ENCODE measurements at regions not wholly inside any gene's neighbourhood (a gene's known extent, or its start where the extent isn't known, plus 50 kb on each side); places are given as distances from the start of the nearest gene placed in this dataset.

DNA sequence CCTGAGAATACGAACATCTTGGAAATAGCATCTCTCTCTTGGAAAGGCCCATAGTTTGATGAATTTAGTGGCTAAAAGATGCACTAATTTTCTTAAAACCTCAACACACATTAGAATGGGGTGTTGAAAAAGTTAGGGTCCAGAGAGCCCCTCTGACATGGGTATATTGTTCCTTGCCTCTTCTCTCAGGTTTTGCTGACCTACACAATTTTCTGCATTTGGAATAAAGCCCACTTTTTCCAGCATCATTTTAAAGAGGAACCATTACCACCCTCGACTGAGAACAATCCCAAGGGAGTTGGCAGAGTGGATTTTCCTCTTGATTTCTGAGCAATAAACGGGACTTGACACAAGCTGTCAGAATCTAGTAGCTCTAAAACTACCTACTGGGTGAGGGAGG is 156.1 kb downstream of the PMP22 start:
- Histone ChIP-seq H3K27me3 (ENCODE audit: insufficient read depth, low read length) (no peaks in the 10 kb centered on the region), H3K27ac (ENCODE audit: low read length) (no peak overlapping the region), H3K4me3 (ENCODE audit: low read length) (no peak overlapping the region), H3K36me3 (ENCODE audit: insufficient read depth, low read depth, low read length) (no peaks in the 10 kb centered on the region), H3K4me1 (ENCODE audit: insufficient read depth, low read length) (peaks cover 5% of the 10 kb centered on the region; the same call in 1 of the 2 replicates), H3K9me3 (ENCODE audit: insufficient read depth, low read depth, low read length) (no peaks in the 10 kb centered on the region), H3K9ac (ENCODE audit: low read depth, low read length) (no peak overlapping the region)

DNA sequence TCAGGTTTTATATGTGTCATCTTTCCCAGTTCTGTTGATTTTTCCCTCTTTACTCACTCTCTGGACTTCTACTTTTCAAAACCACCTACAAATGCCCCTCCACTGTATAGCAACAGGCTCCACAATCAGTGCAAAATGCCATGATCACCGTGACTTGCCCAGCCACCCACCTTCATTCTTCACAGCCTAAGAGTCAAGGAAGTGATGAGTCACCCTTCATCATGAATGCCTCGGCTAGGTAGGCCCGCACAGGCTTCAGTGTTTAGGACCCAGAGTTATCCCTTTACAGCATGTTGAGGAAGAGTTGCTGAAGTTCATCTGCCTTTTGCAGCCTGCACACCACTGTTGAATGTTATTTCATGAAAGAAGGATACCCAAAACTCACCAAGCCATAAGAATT is 158.6 kb downstream of the PMP22 start:
- Histone ChIP-seq H3K27ac (ENCODE audit: low read length) (no peak overlapping the region), H3K9me3 (ENCODE audit: insufficient read depth, low read depth, low read length) (no peaks in the 10 kb centered on the region), H3K9ac (ENCODE audit: low read depth, low read length) (no peak overlapping the region), H3K36me3 (ENCODE audit: insufficient read depth, low read depth, low read length) (no peaks in the 10 kb centered on the region), H3K4me1 (ENCODE audit: insufficient read depth, low read length) (no peaks in the 10 kb centered on the region; the same call in 1 of the 2 replicates), H3K4me3 (ENCODE audit: low read length) (no peak overlapping the region), H3K27me3 (ENCODE audit: insufficient read depth, low read length) (no peaks in the 10 kb centered on the region)

DNA sequence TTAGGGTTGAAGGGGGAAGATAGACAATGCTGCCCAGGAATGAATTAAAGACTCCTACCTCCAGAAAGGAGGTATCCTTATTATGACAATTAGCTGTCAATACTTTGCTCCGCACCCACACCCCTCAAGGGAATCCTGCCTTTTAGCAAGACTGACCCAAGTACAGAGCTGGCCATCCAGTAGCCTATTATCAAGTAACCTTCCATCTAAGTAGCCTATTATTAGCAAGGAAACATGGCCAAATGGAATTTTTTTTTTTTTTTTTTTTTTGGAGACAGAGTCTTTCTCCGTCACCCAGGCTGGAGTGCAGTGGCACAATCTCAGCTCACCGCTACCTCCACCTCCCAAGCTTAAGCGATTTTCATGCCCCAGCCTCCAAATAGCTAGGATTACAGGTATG is 161.3 kb downstream of the PMP22 start:
- H3K27ac ChIP-seq (ENCODE audit: low read length), result no peak overlapping the region
- H3K4me1 ChIP-seq (ENCODE audit: insufficient read depth, low read length), result peaks cover 12% of the 10 kb centered on the region; the same call in 1 of the 2 replicates
- H3K4me3 ChIP-seq (ENCODE audit: low read length), result no peak overlapping the region
- H3K27me3 ChIP-seq (ENCODE audit: insufficient read depth, low read length), result no peaks in the 10 kb centered on the region
- H3K9me3 ChIP-seq (ENCODE audit: insufficient read depth, low read depth, low read length), result no peaks in the 10 kb centered on the region
- no peak overlapping the region for H3K9ac ChIP-seq (ENCODE audit: low read depth, low read length)
- H3K36me3 ChIP-seq (ENCODE audit: insufficient read depth, low read depth, low read length), result no peaks in the 10 kb centered on the region

DNA sequence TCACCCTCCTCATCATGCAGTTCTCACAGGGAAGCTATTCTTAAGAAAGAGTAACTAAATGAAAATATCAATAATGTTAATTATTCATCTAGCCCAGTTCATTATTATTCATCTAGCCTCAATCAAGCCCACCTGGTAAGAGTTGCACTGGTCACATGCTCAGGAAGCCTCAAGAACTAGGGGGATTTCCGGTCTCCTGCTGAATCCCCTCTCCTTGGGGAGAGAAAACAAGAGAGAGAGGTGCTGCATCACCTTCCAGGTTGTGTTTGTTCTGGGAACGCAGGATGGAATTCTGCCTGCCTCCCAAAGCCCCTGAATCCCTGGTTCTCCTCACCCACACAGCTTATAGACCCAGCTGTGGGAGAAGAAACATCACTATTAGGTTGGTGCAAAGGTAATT is 164.0 kb downstream of the PMP22 start:
- no peak overlapping the region for H3K27ac ChIP-seq (ENCODE audit: low read length)
- peaks cover 18% of the 10 kb centered on the region; the same call in 1 of the 2 replicates for H3K4me1 ChIP-seq (ENCODE audit: insufficient read depth, low read length)
- no peak overlapping the region for H3K4me3 ChIP-seq (ENCODE audit: low read length)
- H3K9ac ChIP-seq (ENCODE audit: low read depth, low read length), result no peak overlapping the region
- no peaks in the 10 kb centered on the region for H3K36me3 ChIP-seq (ENCODE audit: insufficient read depth, low read depth, low read length)
- H3K27me3 ChIP-seq (ENCODE audit: insufficient read depth, low read length), result no peaks in the 10 kb centered on the region
- no peaks in the 10 kb centered on the region for H3K9me3 ChIP-seq (ENCODE audit: insufficient read depth, low read depth, low read length)

DNA sequence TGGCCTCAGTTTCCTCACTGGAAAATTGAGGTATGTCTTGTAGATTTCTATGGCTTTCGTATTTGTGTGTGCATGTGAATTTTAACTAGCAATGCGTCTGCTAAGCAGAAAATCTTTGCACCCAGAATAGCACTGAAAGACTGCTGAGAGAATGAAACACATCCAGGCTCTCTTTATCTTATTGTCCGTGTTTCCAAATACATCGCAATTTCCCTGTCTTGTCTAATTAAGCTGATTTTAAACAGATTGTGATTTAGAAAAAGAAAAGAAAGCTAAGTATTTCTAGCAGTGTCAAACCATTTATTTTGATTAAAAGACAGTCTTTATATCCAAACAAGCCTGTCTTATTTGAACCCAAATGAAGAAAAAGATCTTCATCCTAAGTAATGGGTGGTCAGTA is 168.6 kb downstream of the PMP22 start:
- Histone ChIP-seq H3K9me3 (ENCODE audit: insufficient read depth, low read depth, low read length) (no peaks in the 10 kb centered on the region), H3K4me1 (ENCODE audit: insufficient read depth, low read length) (peaks cover 18% of the 10 kb centered on the region; the same call in 1 of the 2 replicates), H3K27me3 (ENCODE audit: insufficient read depth, low read length) (no peaks in the 10 kb centered on the region), H3K27ac (ENCODE audit: low read length) (no peak overlapping the region), H3K4me3 (ENCODE audit: low read length) (no peak overlapping the region), H3K9ac (ENCODE audit: low read depth, low read length) (no peak overlapping the region), H3K36me3 (ENCODE audit: insufficient read depth, low read depth, low read length) (no peaks in the 10 kb centered on the region)

DNA sequence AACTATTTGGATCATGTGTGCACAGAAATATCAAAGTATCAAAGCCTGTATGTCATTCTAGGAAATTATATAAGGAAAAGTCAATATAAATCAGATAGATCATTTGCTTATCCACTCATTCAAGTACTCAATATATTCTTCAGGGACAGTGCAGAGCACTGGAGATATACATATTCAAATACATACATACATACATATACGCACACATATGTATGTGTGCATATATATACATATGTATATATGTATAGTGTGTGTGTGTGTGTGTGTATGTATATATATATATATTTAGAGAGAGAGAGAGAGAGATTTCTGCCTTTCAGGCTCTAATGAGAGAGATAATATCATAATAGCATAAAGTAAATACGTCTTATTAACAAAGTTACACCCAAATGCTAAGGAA is 169.2 kb downstream of the PMP22 start:
- H3K4me3 ChIP-seq (ENCODE audit: low read length), result no peak overlapping the region
- H3K9me3 ChIP-seq (ENCODE audit: insufficient read depth, low read depth, low read length), result no peaks in the 10 kb centered on the region

DNA sequence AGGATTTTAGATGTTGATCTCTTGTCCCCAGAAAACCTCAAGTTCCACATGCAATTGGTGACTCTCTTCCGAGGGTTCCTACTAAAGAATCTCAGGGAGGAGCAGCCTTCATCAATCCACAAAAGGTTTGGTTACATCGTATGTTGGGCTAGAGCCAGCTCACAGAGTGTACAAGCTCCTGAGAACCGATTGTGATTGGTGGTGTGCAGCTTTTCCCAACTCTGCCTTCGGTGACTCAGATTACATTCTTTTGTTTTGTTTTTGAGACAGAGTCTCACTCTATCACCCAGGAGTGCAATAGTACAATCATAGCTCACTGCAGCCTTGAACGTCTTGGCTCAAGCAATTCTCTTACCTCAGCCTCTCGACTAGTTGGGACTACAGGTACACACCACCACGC is 172.4 kb downstream of the PMP22 start:
- peaks cover 6% of the 10 kb centered on the region; the same call in 1 of the 2 replicates for H3K4me1 ChIP-seq (ENCODE audit: insufficient read depth, low read length)
- H3K9ac ChIP-seq (ENCODE audit: low read depth, low read length), result no peak overlapping the region
- no peaks in the 10 kb centered on the region for H3K36me3 ChIP-seq (ENCODE audit: insufficient read depth, low read depth, low read length)
- no peak overlapping the region for H3K27ac ChIP-seq (ENCODE audit: low read length)
- no peak overlapping the region for H3K4me3 ChIP-seq (ENCODE audit: low read length)
- no peaks in the 10 kb centered on the region for H3K9me3 ChIP-seq (ENCODE audit: insufficient read depth, low read depth, low read length)
- no peaks in the 10 kb centered on the region for H3K27me3 ChIP-seq (ENCODE audit: insufficient read depth, low read length)

More for the DNA sequence above, 169.2 kb downstream of the PMP22 start:
- Histone ChIP-seq H3K4me1 (ENCODE audit: insufficient read depth, low read length) (peaks cover 14% of the 10 kb centered on the region; the same call in 1 of the 2 replicates), H3K27me3 (ENCODE audit: insufficient read depth, low read length) (no peaks in the 10 kb centered on the region), H3K9ac (ENCODE audit: low read depth, low read length) (no peak overlapping the region), H3K27ac (ENCODE audit: low read length) (no peak overlapping the region), H3K36me3 (ENCODE audit: insufficient read depth, low read depth, low read length) (no peaks in the 10 kb centered on the region)

DNA sequence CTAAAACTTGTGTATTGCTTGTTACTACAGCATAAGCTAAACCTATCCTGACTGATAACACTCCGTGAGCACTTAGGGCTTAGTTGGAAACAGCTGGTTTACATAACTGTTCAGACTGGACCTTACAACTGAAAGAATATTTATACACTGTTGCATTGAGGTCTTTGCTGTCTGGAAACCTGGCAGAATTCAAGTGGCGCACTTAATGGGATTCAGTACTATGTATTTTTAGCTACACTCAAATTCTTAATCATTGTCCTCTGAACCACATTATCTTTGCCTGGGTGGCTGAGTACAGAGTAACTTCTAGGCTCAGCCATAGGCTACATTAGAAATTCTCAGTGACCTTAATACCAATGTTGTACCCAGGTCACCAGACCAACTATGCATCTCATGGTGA is 172.9 kb downstream of the PMP22 start:
- H3K9ac ChIP-seq (ENCODE audit: low read depth, low read length), result no peak overlapping the region
- no peaks in the 10 kb centered on the region for H3K27me3 ChIP-seq (ENCODE audit: insufficient read depth, low read length)
- H3K9me3 ChIP-seq (ENCODE audit: insufficient read depth, low read depth, low read length), result no peaks in the 10 kb centered on the region
- peaks cover 4% of the 10 kb centered on the region; the same call in 1 of the 2 replicates for H3K4me1 ChIP-seq (ENCODE audit: insufficient read depth, low read length)
- no peaks in the 10 kb centered on the region for H3K36me3 ChIP-seq (ENCODE audit: insufficient read depth, low read depth, low read length)
- no peak overlapping the region for H3K4me3 ChIP-seq (ENCODE audit: low read length)
- H3K27ac ChIP-seq (ENCODE audit: low read length), result no peak overlapping the region

DNA sequence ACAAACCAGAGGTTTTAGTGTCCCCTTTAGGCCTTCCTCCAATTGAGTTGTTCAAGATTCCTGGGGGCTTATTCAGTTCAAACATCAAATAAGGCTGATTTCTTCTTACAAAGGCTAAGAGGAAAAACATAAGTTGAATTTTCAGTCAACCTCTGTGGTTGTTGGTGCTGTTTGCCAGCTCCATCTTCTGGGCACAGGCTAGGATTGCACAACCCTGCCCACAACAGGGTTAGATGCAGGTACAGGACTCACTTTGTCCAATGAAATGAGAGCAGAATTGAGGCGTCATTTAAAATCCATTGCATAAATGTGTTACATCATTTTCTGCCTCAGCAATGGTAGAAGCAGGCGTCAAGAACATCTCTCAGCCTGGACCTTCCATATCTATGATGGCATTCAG is 173.3 kb downstream of the PMP22 start:
- no peaks in the 10 kb centered on the region for H3K36me3 ChIP-seq (ENCODE audit: insufficient read depth, low read depth, low read length)
- H3K27ac ChIP-seq (ENCODE audit: low read length), result no peak overlapping the region
- peaks cover 3% of the 10 kb centered on the region for H3K4me1 ChIP-seq (ENCODE audit: insufficient read depth, low read length)
- no peaks in the 10 kb centered on the region for H3K27me3 ChIP-seq (ENCODE audit: insufficient read depth, low read length)
- H3K4me3 ChIP-seq (ENCODE audit: low read length), result no peak overlapping the region
- no peak overlapping the region for H3K9ac ChIP-seq (ENCODE audit: low read depth, low read length)
- no peaks in the 10 kb centered on the region for H3K9me3 ChIP-seq (ENCODE audit: insufficient read depth, low read depth, low read length)

DNA sequence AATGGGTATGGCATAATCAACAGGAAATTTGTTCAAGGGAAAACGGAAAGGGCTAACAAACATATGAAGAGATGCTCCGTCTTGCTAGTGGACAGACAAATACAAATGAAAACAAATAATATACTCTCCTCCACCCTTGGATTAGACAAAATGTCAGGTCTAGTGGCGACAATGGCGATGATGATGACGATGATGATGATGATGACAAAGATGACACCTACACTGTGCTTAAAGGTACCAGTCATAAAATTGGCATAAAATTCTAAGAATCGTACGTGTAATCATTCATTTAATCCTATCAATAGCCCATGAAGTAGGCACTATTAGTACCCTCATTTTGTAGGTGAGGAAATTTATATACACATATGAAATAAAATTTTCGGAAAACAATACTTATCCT is 174.6 kb downstream of the PMP22 start:
- no peaks in the 10 kb centered on the region for H3K27me3 ChIP-seq (ENCODE audit: insufficient read depth, low read length)
- no peaks in the 10 kb centered on the region for H3K9me3 ChIP-seq (ENCODE audit: insufficient read depth, low read depth, low read length)
- no peak overlapping the region for H3K9ac ChIP-seq (ENCODE audit: low read depth, low read length)
- H3K36me3 ChIP-seq (ENCODE audit: insufficient read depth, low read depth, low read length), result no peaks in the 10 kb centered on the region
- H3K4me1 ChIP-seq (ENCODE audit: insufficient read depth, low read length), result peaks cover 14% of the 10 kb centered on the region
- no peak overlapping the region for H3K4me3 ChIP-seq (ENCODE audit: low read length)
- H3K27ac ChIP-seq (ENCODE audit: low read length), result no peak overlapping the region

DNA sequence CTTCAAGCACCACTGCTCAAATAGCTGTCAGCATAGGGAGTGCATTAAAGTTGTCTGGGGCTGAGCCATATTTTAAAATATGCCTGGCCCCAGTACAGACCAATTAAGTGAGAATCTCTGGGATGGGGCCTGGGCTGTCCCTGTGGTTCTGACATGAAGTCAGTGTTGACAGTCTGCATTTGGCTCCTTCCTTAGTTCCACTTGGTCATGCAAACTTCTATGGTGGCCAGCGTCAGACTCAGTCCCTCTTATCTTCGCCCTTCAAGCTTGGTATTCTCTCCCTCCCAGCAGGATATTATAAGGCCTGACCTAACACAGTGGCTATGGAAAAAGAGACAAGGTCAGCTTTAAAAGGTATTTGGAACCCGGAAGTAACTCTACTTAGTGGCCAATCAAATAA is 177.2 kb downstream of the PMP22 start:
- H3K36me3 ChIP-seq (ENCODE audit: insufficient read depth, low read depth, low read length), result no peaks in the 10 kb centered on the region
- H3K27ac ChIP-seq (ENCODE audit: low read length), result no peak overlapping the region
- H3K4me1 ChIP-seq (ENCODE audit: insufficient read depth, low read length), result peaks cover 14% of the 10 kb centered on the region
- H3K27me3 ChIP-seq (ENCODE audit: insufficient read depth, low read length), result no peaks in the 10 kb centered on the region
- H3K9me3 ChIP-seq (ENCODE audit: insufficient read depth, low read depth, low read length), result no peaks in the 10 kb centered on the region
- H3K9ac ChIP-seq (ENCODE audit: low read depth, low read length), result no peak overlapping the region
- no peak overlapping the region for H3K4me3 ChIP-seq (ENCODE audit: low read length)

DNA sequence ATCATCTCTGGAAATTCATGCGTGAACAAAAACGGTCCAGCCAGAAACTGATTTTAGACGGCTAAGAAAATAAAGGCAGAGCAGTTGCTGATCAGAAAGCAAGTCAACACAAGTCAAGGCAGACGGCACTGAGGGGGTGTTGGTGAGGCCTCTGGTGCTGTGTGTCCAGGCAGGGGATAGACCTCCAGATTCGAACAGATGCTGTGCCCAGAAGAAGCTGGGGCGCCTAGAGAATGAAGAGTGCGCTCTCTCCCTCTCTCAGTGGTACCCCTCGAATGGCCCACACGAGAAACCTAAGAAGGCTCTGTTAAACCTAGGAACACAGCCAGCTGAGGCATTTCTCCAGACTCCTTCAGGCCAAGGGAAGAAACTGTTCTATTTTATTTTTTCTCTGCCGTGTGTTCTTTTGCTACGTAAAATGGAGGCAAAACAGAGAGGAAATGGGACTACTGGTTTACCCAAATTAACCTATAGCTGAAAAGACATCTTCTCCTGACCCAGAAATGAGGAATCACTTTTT is 178.3 kb downstream of the PMP22 start:
- H3K36me3 ChIP-seq (ENCODE audit: insufficient read depth, low read depth, low read length), result no peaks in the 10 kb centered on the region
- H3K4me3 ChIP-seq (ENCODE audit: low read length), result no peak overlapping the region
- H3K27me3 ChIP-seq (ENCODE audit: insufficient read depth, low read length), result no peaks in the 10 kb centered on the region
- H3K4me1 ChIP-seq (ENCODE audit: insufficient read depth, low read length), result peaks cover 14% of the 10 kb centered on the region
- H3K9ac ChIP-seq (ENCODE audit: low read depth, low read length), result no peak overlapping the region
- no peaks in the 10 kb centered on the region for H3K9me3 ChIP-seq (ENCODE audit: insufficient read depth, low read depth, low read length)
- no peak overlapping the region for H3K27ac ChIP-seq (ENCODE audit: low read length)
